Tibial nerve (tissue), 4 donors: ENCODE measurements at regions not wholly inside any gene's neighbourhood (a gene's known extent, or its start where the extent isn't known, plus 50 kb on each side); places are given as distances from the start of the nearest gene placed in this dataset.

Experiments used
- DNase-seq, 2 donors: peaks; one replicate each; pipeline ENCODE4 v3.0.0-alpha.2; 2019; ENCODE audit warnings: low spot score in 2 of 2
- H3K27ac ChIP-seq, 4 donors: fragments of 200-600 bp; sonication (generic) in 3 of 4; one replicate each; pipeline ENCODE4 v1.5.1; 2017 to 2019; ENCODE audit warnings: mild to moderate bottlenecking in 1 of 4
- H3K27me3 ChIP-seq, 2 donors: fragments of 200-600 bp; sonication (generic) in 1 of 2; one replicate each; pipeline versions ENCODE4 v1.5.1 to v1.6.0; 2017 to 2019
- H3K36me3 ChIP-seq, 3 donors: fragments of 200-600 bp; sonication (generic); one replicate each; pipeline ENCODE4 v1.5.1; 2018 to 2019
- H3K4me1 ChIP-seq, 4 donors: fragments of 200-600 bp; sonication (generic) in 3 of 4; one replicate each; pipeline ENCODE4 v1.5.1; 2017 to 2019
- H3K4me3 ChIP-seq, 4 donors: fragments of 200-600 bp; sonication (generic) in 3 of 4; one replicate each; pipeline ENCODE4 v1.5.1; 2017 to 2019; ENCODE audit warnings: mild to moderate bottlenecking in 1 of 4, moderate library complexity in 1 of 4
- H3K9me3 ChIP-seq, 4 donors: fragments of 200-600 bp; sonication (generic) in 3 of 4; one replicate each; pipeline ENCODE4 v1.5.1; 2017 to 2019
- EP300 ChIP-seq, 2 donors: sonication (generic); formaldehyde crosslinking; IDR thresholded peaks; one replicate each; pipeline ENCODE4 v1.6.1; 2017; ENCODE audit warnings: antibody characterized with exemption in 2 of 2, mild to moderate bottlenecking in 1 of 2
- POLR2A ChIP-seq, 2 donors: fragments of 450-650 bp; IDR thresholded peaks; one replicate each; pipeline ENCODE4 v1.6.1; 2017; ENCODE audit warnings: antibody characterized with exemption in 2 of 2, mild to moderate bottlenecking in 2 of 2, moderate library complexity in 2 of 2
- WGBS, 2 donors: methylation state at CpG; one replicate each; pipeline ENCODE4 v1.1.5; 2018; 5-methylcytosine and 5-hydroxymethylcytosine counted together
- TF ChIP-seq, protein P1 (sequence below), 5 experiments: fragments of 200-600 bp in 3 of 5; fragments of 450-650 bp in 2 of 5; sonication (generic) in 3 of 5; IDR thresholded peaks; one replicate each; pipeline ENCODE4 v1.5.1; 2016 to 2019; ENCODE audit warnings: antibody characterized with exemption in 5 of 5, mild to moderate bottlenecking in 3 of 5, moderate library complexity in 2 of 5

DNA sequence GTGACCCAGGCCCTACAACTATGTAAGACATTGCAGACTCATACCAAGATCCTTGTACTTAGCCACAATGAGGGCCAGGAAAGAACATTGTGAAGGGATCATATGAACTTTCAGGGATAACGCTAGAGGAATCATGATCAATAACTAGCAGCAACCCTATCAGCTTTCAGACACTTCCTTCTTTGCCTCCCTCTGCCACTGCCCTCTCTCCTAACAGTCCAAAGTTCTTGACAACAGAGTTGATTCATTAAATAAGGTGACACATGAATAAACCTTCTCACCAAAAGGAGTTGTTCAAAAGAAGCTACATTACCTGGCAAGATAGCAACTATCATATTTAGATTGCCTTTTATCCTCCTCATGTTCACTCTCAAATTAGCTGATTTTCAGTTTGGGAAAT lies 272.2 kb upstream of the DACH1 start:
- no peak overlapping the region for H3K27ac ChIP-seq
- H3K4me1 ChIP-seq, result no peaks in the 10 kb centered on the region
- WGBS, 2 donors, result 0 to 44% methylated on average over 1 of the region's 1 CpG
- DNase-seq, result no peak
- TF ChIP-seq, protein P1, sequence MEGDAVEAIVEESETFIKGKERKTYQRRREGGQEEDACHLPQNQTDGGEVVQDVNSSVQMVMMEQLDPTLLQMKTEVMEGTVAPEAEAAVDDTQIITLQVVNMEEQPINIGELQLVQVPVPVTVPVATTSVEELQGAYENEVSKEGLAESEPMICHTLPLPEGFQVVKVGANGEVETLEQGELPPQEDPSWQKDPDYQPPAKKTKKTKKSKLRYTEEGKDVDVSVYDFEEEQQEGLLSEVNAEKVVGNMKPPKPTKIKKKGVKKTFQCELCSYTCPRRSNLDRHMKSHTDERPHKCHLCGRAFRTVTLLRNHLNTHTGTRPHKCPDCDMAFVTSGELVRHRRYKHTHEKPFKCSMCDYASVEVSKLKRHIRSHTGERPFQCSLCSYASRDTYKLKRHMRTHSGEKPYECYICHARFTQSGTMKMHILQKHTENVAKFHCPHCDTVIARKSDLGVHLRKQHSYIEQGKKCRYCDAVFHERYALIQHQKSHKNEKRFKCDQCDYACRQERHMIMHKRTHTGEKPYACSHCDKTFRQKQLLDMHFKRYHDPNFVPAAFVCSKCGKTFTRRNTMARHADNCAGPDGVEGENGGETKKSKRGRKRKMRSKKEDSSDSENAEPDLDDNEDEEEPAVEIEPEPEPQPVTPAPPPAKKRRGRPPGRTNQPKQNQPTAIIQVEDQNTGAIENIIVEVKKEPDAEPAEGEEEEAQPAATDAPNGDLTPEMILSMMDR (IDR thresholded peaks at IDR 0.05), result no peak
- TF ChIP-seq POLR2A (IDR thresholded peaks at IDR 0.05) (no peak), EP300 (IDR thresholded peaks at IDR 0.05) (no peak)
- H3K27me3 ChIP-seq, result no peaks in the 10 kb centered on the region
- H3K36me3 ChIP-seq, result no peaks in the 10 kb centered on the region
- no peak overlapping the region for H3K4me3 ChIP-seq
- H3K9me3 ChIP-seq, result no peaks in the 10 kb centered on the region

DNA sequence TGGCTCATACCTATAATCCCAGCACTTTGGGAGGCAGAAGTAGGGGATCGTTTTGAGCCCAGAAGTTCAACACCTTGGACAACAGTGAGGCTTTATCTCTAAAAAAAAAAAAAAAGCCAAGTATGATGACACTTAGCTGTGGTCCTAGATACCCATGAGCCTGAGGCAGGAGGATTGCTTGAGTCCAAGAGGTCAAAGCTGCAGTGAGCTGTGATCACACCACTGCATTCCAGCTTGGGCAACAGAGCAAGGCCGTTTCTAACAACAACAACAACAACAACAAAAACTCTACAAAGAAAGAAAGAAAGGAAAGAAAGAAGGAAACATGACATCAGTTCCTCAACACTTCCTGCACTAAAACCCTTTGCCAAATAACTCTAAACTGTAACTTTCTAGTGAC lies 265.1 kb upstream of the DACH1 start:
- TF ChIP-seq EP300 (IDR thresholded peaks at IDR 0.05) (no peak), POLR2A (IDR thresholded peaks at IDR 0.05) (no peak)
- TF ChIP-seq, protein P1 (IDR thresholded peaks at IDR 0.05), result no peak
- no peaks in the 10 kb centered on the region for H3K4me1 ChIP-seq
- DNase-seq, result no peak

DNA sequence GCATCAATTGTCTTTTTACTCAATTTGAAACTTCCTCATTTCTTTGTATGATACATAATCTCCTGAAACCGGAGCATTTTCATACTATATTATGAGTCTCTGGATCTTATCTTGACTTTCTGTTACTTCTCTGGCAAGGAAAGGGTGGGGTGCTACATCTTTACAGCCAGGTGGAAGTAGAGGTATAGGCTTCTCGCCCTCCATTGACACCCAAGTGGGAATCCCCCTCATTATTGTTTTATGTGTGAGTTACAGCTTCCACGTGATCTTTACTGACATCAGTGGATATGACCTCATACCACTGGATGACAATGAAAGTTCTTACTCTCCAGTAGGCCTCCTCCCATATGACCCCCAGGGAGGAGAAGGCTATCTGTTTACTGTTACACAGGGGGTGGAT lies 262.1 kb upstream of the DACH1 start:
- no peak for DNase-seq
- Histone ChIP-seq H3K4me1 (no peaks in the 10 kb centered on the region), H3K27ac (no peak overlapping the region), H3K27me3 (no peaks in the 10 kb centered on the region), H3K4me3 (no peak overlapping the region), H3K9me3 (no peaks in the 10 kb centered on the region), H3K36me3 (no peaks in the 10 kb centered on the region)
- 47 to 58% methylated on average over 3 of the region's 3 CpGs for WGBS, 2 donors
- TF ChIP-seq, protein P1 (IDR thresholded peaks at IDR 0.05), result no peak
- no peak for TF ChIP-seq POLR2A (IDR thresholded peaks at IDR 0.05)

More for the DNA sequence above, 265.1 kb upstream of the DACH1 start:
- H3K27me3 ChIP-seq, result no peaks in the 10 kb centered on the region
- no peak overlapping the region for H3K4me3 ChIP-seq
- no peak overlapping the region for H3K27ac ChIP-seq
- WGBS, 2 donors, result 59 to 60% methylated on average over 2 of the region's 2 CpGs
- H3K36me3 ChIP-seq, result no peaks in the 10 kb centered on the region
- H3K9me3 ChIP-seq, result no peaks in the 10 kb centered on the region

DNA sequence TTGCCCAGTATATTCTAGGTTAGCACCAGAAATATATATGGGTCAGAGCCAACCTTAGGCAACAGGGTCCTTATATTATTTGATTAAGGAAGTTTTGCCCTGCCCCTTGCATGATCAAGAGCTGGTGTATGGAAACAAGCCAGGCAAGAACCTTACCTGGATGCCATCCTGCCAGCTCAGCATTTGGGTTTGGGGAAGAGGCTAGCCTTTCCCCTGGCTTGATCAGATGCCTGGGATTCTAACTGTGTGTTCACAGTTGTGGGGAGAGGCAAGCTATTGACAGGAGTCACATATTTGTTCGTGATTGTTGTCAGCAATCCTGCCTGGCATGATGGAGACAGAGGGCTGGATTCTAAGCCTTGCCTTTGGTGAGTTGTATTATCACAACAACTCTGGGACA lies 260.0 kb upstream of the DACH1 start:
- WGBS, 2 donors, result 58 to 86% methylated on average over 1 of the region's 1 CpG
- H3K27me3 ChIP-seq, result no peaks in the 10 kb centered on the region
- no peak for DNase-seq
- H3K9me3 ChIP-seq, result no peaks in the 10 kb centered on the region
- no peak overlapping the region for H3K4me3 ChIP-seq
- no peaks in the 10 kb centered on the region for H3K36me3 ChIP-seq
- H3K4me1 ChIP-seq, result no peaks in the 10 kb centered on the region
- no peak overlapping the region for H3K27ac ChIP-seq
- TF ChIP-seq, protein P1 (IDR thresholded peaks at IDR 0.05), result no peak
- no peak for TF ChIP-seq EP300 (IDR thresholded peaks at IDR 0.05)
- no peak for TF ChIP-seq POLR2A (IDR thresholded peaks at IDR 0.05)

DNA sequence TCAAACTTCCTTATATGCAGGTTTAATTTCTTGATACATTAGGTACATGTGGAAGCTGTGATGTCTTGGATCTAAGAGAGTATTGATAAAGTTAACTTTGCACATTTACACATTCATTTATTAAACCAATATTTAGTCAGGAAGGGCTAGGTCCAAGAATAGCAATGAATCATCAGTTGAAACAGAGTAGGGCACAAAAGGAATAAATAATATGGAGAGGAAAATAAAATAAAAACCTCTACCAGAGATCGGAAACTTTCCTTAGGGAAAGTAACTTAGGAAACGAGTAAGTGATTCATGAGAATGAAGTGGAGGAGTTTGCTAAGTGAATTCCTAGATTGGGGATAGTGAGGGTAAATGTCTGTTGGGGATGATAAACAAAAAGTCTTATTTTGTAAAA lies 259.4 kb upstream of the DACH1 start:
- no peaks in the 10 kb centered on the region for H3K27me3 ChIP-seq
- H3K9me3 ChIP-seq, result no peaks in the 10 kb centered on the region
- H3K36me3 ChIP-seq, result no peaks in the 10 kb centered on the region
- WGBS, 2 donors, result 59 to 70% methylated on average over 2 of the region's 2 CpGs
- H3K27ac ChIP-seq, result no peak overlapping the region
- DNase-seq, result no peak
- H3K4me3 ChIP-seq, result no peak overlapping the region
- TF ChIP-seq EP300 (IDR thresholded peaks at IDR 0.05), result no peak
- no peaks in the 10 kb centered on the region for H3K4me1 ChIP-seq

DNA sequence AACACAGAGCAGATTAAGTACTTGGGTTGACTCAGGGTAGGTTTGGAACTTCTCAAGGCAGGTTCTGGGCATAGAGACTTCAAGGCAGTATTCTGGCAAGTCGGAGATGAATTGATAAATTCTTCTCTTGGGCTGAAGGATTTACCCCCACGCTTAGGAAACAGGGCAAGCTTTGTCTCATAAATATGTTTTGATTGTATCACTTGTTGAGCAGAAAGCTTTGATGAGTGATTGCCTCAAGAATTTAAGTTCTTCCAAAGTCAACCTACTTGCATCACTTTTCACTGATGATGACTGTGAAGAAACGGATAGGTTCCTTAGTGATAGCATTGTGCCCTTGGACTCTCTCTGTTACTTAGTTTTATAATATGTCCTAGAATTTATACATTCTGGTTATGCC lies 258.6 kb upstream of the DACH1 start:
- H3K9me3 ChIP-seq, result no peaks in the 10 kb centered on the region
- DNase-seq, result no peak
- 44 to 54% methylated on average over 3 of the region's 3 CpGs for WGBS, 2 donors

More for the DNA sequence above, 258.6 kb upstream of the DACH1 start:
- H3K27me3 ChIP-seq, result no peaks in the 10 kb centered on the region
- TF ChIP-seq EP300 (IDR thresholded peaks at IDR 0.05) (no peak), POLR2A (IDR thresholded peaks at IDR 0.05) (no peak)
- TF ChIP-seq, protein P1 (IDR thresholded peaks at IDR 0.05), result no peak
- no peak overlapping the region for H3K4me3 ChIP-seq
- no peak overlapping the region for H3K27ac ChIP-seq
- no peaks in the 10 kb centered on the region for H3K36me3 ChIP-seq
- H3K4me1 ChIP-seq, result no peaks in the 10 kb centered on the region
